AG04449 (cell line): ENCODE measurements at regions not wholly inside any gene's neighbourhood (a gene's known extent, or its start where the extent isn't known, plus 50 kb on each side); places are given as distances from the start of the nearest gene placed in this dataset.

Experiments used
- CTCF ChIA-PET: fragments of 350-600 bp; formaldehyde crosslinking; extraction: SDS; loops from one replicate; lab custom pipeline; 2021; ENCODE audit warnings: antibody characterized with exemption; lab: Yijun Ruan, JAX
- POLR2A ChIA-PET: fragments of 400-600, 350-600 bp; formaldehyde crosslinking; extraction: SDS; loops from one replicate; lab custom pipeline; 2020; ENCODE audit warnings: antibody characterized with exemption, inconsistent platforms; lab: Yijun Ruan, JAX
- DNase-seq: peaks from one replicate; pipeline ENCODE4 v3.0.0-alpha.2; 2010; ENCODE audit warnings: low read depth, low spot score
- H3K4me3 ChIP-seq: 2 replicates; pipeline ENCODE4 v1.5.1; 2011; ENCODE audit warnings: low read depth, mild to moderate bottlenecking, control low read depth, low read length
- CTCF ChIP-seq: IDR thresholded peaks from one replicate; pipeline ENCODE4 v1.5.1; 2011; ENCODE audit warnings: mild to moderate bottlenecking, moderate library complexity, low read length, control low read depth, inconsistent platforms; ENCODE audit not compliant: insufficient read depth; ENCODE audit errors: missing control alignments

GRCh38 chr2:167406558-167406957 is 518.3 kb downstream of the XIRP2 start:
- no peak for TF ChIP-seq CTCF
- CTCF ChIA-PET = no interaction called here
- no peak for DNase-seq

GRCh38 chr2:167404627-167405284 is 516.5 kb downstream of the XIRP2 start:
- POLR2A ChIA-PET = no interaction called here
- no peak for DNase-seq
- no peak for TF ChIP-seq CTCF

More at GRCh38 chr2:167406558-167406957, 518.3 kb downstream of the XIRP2 start:
- POLR2A ChIA-PET = no interaction called here
- no peak overlapping the region for H3K4me3 ChIP-seq

GRCh38 chr2:167401309-167401708 is 513.0 kb downstream of the XIRP2 start:
- DNase-seq = no peak
- TF ChIP-seq CTCF = no peak
- ChIA-PET CTCF (no interaction called here), POLR2A (no interaction called here)
- H3K4me3 ChIP-seq = no peak overlapping the region

More at GRCh38 chr2:167404627-167405284, 516.5 kb downstream of the XIRP2 start:
- CTCF ChIA-PET = no interaction called here
- H3K4me3 ChIP-seq = no peak overlapping the region

GRCh38 chr2:167400546-167400945 is 512.3 kb downstream of the XIRP2 start:
- no peak for DNase-seq
- ChIA-PET CTCF (no interaction called here), POLR2A (no interaction called here)
- TF ChIP-seq CTCF = no peak
- no peak overlapping the region for H3K4me3 ChIP-seq

GRCh38 chr2:167398873-167399272 is 510.6 kb downstream of the XIRP2 start:
- TF ChIP-seq CTCF = no peak
- POLR2A ChIA-PET = no interaction called here
- no peak overlapping the region for H3K4me3 ChIP-seq
- DNase-seq = no peak
- CTCF ChIA-PET = no interaction called here

- TF ChIP-seq CTCF = no peak
- H3K4me3 ChIP-seq = no peak overlapping the region
- no peak for DNase-seq
- POLR2A ChIA-PET = no interaction called here
- CTCF ChIA-PET = no interaction called here
Observed at GRCh38 chr2:167388901-167389300, 500.6 kb downstream of the XIRP2 start.
